BJ (cell line): ENCODE measurements at regions not wholly inside any gene's neighbourhood (a gene's known extent, or its start where the extent isn't known, plus 50 kb on each side); places are given as distances from the start of the nearest gene placed in this dataset.

Experiments
- CTCF ChIA-PET: fragments of 350-600 bp; formaldehyde crosslinking; extraction: SDS; loops from one replicate; lab custom pipeline; 2021; ENCODE audit warnings: antibody characterized with exemption, inconsistent platforms; lab: Yijun Ruan, JAX
- POLR2A ChIA-PET: fragments of 300-600 bp; sonication (Branson Sonifier 250); formaldehyde crosslinking; extraction: SDS; loops from one replicate; lab custom pipeline; 2021; ENCODE audit warnings: antibody characterized with exemption; lab: Charles Lee
- DNase-seq: peaks from one replicate; pipeline ENCODE4 v3.0.0-alpha.2; 2011; ENCODE audit warnings: low read depth
- H3K27me3 ChIP-seq: 2 replicates; pipeline ENCODE4 v1.6.0; 2011; ENCODE audit warnings: low read length; ENCODE audit not compliant: control insufficient read depth, insufficient read depth
- H3K36me3 ChIP-seq: 2 replicates; pipeline ENCODE4 v1.5.1; 2011; ENCODE audit warnings: low read length; ENCODE audit not compliant: control insufficient read depth, insufficient read depth
- H3K4me3 ChIP-seq: 2 replicates; pipeline ENCODE4 v1.5.1; 2011; ENCODE audit warnings: low read depth, mild to moderate bottlenecking, control low read depth, low read length
- TF ChIP-seq, protein P1 (sequence below): IDR thresholded peaks from 2 replicates; pipeline ENCODE4 v1.5.1; 2011; ENCODE audit warnings: low read depth, mild to moderate bottlenecking, control low read depth, inconsistent platforms, low read length, moderate library complexity; ENCODE audit not compliant: insufficient read depth

DNA sequence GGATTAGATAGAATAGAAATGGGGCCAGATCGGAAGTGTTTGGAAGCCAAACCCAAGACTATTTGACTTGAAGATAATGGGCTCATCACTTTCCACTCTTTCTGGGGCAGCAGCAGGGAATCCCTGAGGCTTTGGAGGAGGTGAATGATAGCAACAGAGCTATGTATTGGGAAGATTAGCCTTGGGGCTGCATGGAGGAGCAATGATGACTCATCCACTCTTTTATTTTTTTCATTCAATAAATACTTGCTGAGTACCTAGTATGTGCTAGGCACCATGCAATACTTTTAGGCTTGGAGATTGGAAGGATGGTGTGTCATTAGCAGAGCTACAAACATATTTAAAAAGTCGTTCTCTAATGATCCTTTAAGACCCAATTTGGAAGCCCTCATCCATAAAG, 166.9 kb upstream of the FOXD3 start:
- Histone ChIP-seq H3K27me3 (no peaks in the 10 kb centered on the region), H3K36me3 (no peaks in the 10 kb centered on the region), H3K4me3 (no peak overlapping the region)
- POLR2A ChIA-PET, result no interaction called here
- CTCF ChIA-PET, result no interaction called here
- DNase-seq, result no peak
- TF ChIP-seq, protein P1, sequence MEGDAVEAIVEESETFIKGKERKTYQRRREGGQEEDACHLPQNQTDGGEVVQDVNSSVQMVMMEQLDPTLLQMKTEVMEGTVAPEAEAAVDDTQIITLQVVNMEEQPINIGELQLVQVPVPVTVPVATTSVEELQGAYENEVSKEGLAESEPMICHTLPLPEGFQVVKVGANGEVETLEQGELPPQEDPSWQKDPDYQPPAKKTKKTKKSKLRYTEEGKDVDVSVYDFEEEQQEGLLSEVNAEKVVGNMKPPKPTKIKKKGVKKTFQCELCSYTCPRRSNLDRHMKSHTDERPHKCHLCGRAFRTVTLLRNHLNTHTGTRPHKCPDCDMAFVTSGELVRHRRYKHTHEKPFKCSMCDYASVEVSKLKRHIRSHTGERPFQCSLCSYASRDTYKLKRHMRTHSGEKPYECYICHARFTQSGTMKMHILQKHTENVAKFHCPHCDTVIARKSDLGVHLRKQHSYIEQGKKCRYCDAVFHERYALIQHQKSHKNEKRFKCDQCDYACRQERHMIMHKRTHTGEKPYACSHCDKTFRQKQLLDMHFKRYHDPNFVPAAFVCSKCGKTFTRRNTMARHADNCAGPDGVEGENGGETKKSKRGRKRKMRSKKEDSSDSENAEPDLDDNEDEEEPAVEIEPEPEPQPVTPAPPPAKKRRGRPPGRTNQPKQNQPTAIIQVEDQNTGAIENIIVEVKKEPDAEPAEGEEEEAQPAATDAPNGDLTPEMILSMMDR, result no peak

DNA sequence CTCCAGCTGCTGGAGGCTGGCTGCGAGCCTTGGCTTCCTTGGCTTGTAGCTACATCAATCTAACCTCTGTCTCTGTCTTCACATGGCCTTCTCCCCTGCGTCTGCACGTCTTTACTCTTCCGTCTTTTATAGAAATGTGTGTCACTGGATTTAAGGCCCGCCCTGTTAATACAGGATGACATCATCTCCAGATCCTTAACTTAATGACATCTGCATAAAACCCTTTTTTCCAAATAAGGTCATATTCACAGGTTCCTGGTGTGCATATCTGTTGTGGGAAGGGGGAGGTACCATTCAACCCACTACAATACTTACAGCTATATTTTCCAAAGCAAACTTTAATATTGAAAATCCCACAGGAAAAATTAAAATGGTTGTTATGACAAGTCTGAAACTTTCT, 165.3 kb upstream of the FOXD3 start:
- Histone ChIP-seq H3K4me3 (no peak overlapping the region), H3K36me3 (no peaks in the 10 kb centered on the region), H3K27me3 (no peaks in the 10 kb centered on the region)
- DNase-seq, result no peak
- POLR2A ChIA-PET, result no interaction called here
- CTCF ChIA-PET, result no interaction called here
- TF ChIP-seq, protein P1, result no peak

DNA sequence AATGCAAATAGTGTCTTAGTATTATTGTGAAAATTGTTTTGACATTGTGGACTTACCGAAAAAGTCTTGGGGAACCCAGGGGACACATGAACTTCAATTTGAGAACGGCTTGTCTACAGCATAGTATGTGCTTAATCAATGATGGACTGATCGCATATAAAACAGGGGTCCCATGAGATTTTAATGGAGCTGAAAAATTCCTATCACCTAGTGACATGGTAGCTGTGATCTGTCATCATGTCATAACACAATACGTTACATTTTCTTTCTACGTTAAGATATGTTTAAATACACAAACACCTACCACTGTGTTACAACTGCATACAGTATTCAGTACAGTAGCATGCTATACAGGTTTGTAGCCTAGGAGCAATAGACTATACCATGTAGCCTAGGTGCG, 153.3 kb upstream of the FOXD3 start:
- no peaks in the 10 kb centered on the region for H3K36me3 ChIP-seq
- H3K27me3 ChIP-seq, result no peaks in the 10 kb centered on the region
- TF ChIP-seq, protein P1, result no peak
- H3K4me3 ChIP-seq, result no peak overlapping the region
- POLR2A ChIA-PET, result no interaction called here
- CTCF ChIA-PET, result no interaction called here
- no peak for DNase-seq

DNA sequence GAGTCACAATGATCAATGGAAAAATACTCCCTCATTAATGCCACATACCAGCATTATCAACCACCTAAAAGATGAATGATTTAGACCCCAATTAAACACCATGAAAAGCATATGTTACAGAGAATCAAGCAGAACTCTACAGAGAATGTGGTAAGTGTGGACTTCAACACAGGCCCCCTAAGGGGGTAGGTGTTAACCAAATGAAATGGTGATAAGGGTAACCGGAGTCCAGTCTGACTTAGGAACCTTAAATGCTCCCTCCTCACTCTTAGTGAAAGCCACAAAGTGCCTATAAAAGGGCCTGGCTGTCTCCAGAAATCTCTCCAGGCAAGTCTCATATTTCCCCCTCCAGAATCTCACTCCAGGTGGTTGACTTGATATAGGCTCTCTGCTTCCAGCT, 149.2 kb upstream of the FOXD3 start:
- ChIA-PET POLR2A (no interaction called here), CTCF (no interaction called here)
- TF ChIP-seq, protein P1, result no peak
- no peaks in the 10 kb centered on the region for H3K27me3 ChIP-seq
- no peak overlapping the region for H3K4me3 ChIP-seq
- no peaks in the 10 kb centered on the region for H3K36me3 ChIP-seq
- no peak for DNase-seq

DNA sequence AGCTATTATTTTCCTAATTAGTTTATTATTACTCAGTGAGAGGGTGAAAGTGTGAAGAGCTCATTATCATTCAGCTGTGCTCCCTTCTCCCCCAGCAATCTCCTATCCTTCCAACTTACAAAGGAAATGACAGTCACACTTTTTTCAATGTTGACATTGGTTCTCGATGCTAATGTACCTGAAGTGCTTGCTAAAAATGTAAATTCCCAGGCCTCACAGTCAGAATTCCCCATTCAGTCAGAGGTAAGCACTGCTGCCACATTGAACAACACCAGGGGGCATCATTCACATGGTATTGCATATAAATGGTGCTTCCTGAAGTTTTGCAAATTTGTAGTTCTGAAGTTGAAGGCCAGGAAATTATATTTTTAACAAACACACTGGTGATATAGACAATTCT, 132.7 kb upstream of the FOXD3 start:
- CTCF ChIA-PET, result no interaction called here
- TF ChIP-seq, protein P1, result 0 out of 2 replicates have a peak, but pooled peaks have one; percentile 11
- no peak for DNase-seq
- no peaks in the 10 kb centered on the region for H3K36me3 ChIP-seq
- H3K4me3 ChIP-seq, result no peak overlapping the region
- no peaks in the 10 kb centered on the region for H3K27me3 ChIP-seq
- POLR2A ChIA-PET, result no interaction called here
